A673 (cell line): ENCODE measurements at regions not wholly inside any gene's neighbourhood (a gene's known extent, or its start where the extent isn't known, plus 50 kb on each side); places are given as distances from the start of the nearest gene placed in this dataset.

Experiments
- BruUV-seq: library from RNA; stranded (reverse); fragments of 400-500 nt; replicated peaks from 2 replicates; lab custom pipeline; 2021; lab: Mats Ljungman, UMichigan
- CTCF ChIA-PET: fragments of 300-600 bp; sonication (Branson Sonifier 250); formaldehyde crosslinking; loops from one replicate; lab custom pipeline; 2022; ENCODE audit warnings: antibody characterized with exemption; lab: Charles Lee
- POLR2A ChIA-PET: fragments of 300-600 bp; sonication (Branson Sonifier 250); formaldehyde crosslinking; loops from one replicate; lab custom pipeline; 2022; ENCODE audit warnings: antibody characterized with exemption; ENCODE audit not compliant: low non-redundant PET; lab: Charles Lee
- DNase-seq: peaks from one replicate; pipeline ENCODE4 v3.0.0-alpha.2; 2015; ENCODE audit warnings: low spot score
- H3K27ac ChIP-seq: fragments of 200-600 bp; sonication (generic); 2 replicates; pipeline ENCODE4 v1.5.1; 2016; ENCODE audit warnings: mixed run types, low read depth, mild to moderate bottlenecking, mixed read lengths, antibody characterized with exemption, low read length; ENCODE audit not compliant: poor library complexity, severe bottlenecking
- H3K27me3 ChIP-seq: fragments of 200-600 bp; sonication (generic); replicated peaks from 2 replicates; pipeline ENCODE4 v1.6.1; 2017; ENCODE audit warnings: mixed run types, low read depth, mild to moderate bottlenecking, mixed read lengths, antibody characterized with exemption, low read length; ENCODE audit not compliant: insufficient read depth, poor library complexity
- H3K36me3 ChIP-seq: fragments of 200-600 bp; sonication (generic); 2 replicates; pipeline ENCODE4 v1.6.1; 2016; ENCODE audit warnings: mixed run types, mild to moderate bottlenecking, mixed read lengths, antibody characterized with exemption, low read length; ENCODE audit not compliant: insufficient read depth, poor library complexity, severe bottlenecking
- H3K4me1 ChIP-seq: fragments of 200-600 bp; sonication (generic); 2 replicates; pipeline ENCODE4 v1.6.1; 2017; ENCODE audit warnings: mixed run types, mild to moderate bottlenecking, mixed read lengths, antibody characterized with exemption, low read length; ENCODE audit not compliant: insufficient read depth, poor library complexity, severe bottlenecking
- H3K4me3 ChIP-seq: fragments of 200-600 bp; sonication (generic); 2 replicates; pipeline ENCODE4 v1.5.1; 2016; ENCODE audit warnings: low read depth, mixed run types, mild to moderate bottlenecking, mixed read lengths, low read length; ENCODE audit not compliant: poor library complexity, severe bottlenecking
- H3K9me3 ChIP-seq: fragments of 200-600 bp; sonication (generic); 2 replicates; pipeline ENCODE4 v1.6.1; 2016; ENCODE audit warnings: mixed run types, low read depth, mild to moderate bottlenecking, mixed read lengths, antibody characterized with exemption, low read length; ENCODE audit not compliant: poor library complexity, severe bottlenecking
- CTCF ChIP-seq: fragments of 300-800, 200-600 bp; sonication (generic); conservative IDR thresholded peaks from 2 replicates; pipeline ENCODE4 v1.5.1; 2017; ENCODE audit warnings: low read depth, mild to moderate bottlenecking, antibody characterized with exemption, low read length, moderate library complexity, mixed read lengths
- EZH2 ChIP-seq: fragments of 200-600 bp; sonication (generic); IDR thresholded peaks from 2 replicates; pipeline ENCODE4 v1.6.1; 2017; ENCODE audit warnings: borderline replicate concordance, low read depth, mild to moderate bottlenecking, mixed read lengths, antibody characterized with exemption, low read length; ENCODE audit not compliant: poor library complexity, severe bottlenecking
- intact Hi-C: fragments of 100-400 bp; cut with micrococcal nuclease; formaldehyde crosslinking; loops from one replicate; pipeline ENCODE4 v1.10.0; 2022; ENCODE audit not compliant: unreplicated experiment

DNA sequence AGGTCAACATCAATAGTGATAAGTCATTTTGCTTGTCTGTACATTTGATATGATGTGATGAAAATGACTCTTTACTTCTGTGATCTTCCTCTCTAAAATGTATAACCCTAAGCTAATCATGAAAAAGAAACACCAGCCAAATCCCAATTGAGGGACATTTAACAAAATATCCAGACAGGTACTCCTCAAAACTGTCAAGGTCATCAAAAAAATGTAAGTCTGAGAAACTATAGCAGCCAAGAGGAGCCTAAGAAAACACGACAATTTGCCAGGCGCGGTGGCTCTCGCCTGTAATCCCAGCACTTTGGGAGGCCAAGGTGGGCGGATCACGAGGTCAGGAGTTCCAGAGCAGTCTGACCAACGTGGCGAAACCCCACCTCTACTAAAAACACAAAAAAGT lies 708.5 kb upstream of the ID4 start:
- no TSS peak for BruUV-seq
- TF ChIP-seq CTCF (no peak), EZH2 (no peak)
- intact Hi-C loops, result no loop called here
- no peaks in the 10 kb centered on the region for H3K27me3 ChIP-seq
- no peak overlapping the region for H3K27ac ChIP-seq
- H3K4me1 ChIP-seq, result no peaks in the 10 kb centered on the region
- no peaks in the 10 kb centered on the region for H3K9me3 ChIP-seq
- H3K36me3 ChIP-seq, result no peaks in the 10 kb centered on the region
- DNase-seq, result no peak
- CTCF ChIA-PET, result no interaction called here
- no peak overlapping the region for H3K4me3 ChIP-seq
- POLR2A ChIA-PET, result no interaction called here

DNA sequence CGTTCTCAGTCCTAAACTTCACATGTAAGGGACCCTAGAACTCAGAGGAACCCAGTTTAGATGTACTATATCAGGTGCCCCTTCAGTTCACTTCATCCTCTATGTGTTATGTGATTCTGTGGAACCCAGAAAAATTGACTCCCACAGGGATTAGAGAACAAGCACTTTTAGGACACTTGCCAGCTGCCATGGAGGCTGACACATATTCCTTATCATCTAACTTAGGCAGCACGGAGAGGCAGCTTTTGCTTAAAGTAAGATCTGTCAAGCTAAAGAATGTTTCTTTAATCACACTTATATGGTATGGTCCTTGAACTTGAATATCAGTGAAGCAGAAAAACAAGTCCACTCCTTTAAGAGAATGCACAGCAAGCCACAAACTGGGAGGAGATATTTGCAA lies 701.5 kb upstream of the ID4 start:
- Histone ChIP-seq H3K36me3 (no peaks in the 10 kb centered on the region), H3K4me1 (no peaks in the 10 kb centered on the region), H3K27me3 (no peaks in the 10 kb centered on the region), H3K9me3 (no peaks in the 10 kb centered on the region), H3K4me3 (no peak overlapping the region), H3K27ac (no peak overlapping the region)
- DNase-seq, result no peak
- CTCF ChIA-PET, result no interaction called here
- intact Hi-C loops, result no loop called here
- no peak for TF ChIP-seq EZH2
- TF ChIP-seq CTCF, result no peak
- BruUV-seq, result no TSS peak
- POLR2A ChIA-PET, result no interaction called here

DNA sequence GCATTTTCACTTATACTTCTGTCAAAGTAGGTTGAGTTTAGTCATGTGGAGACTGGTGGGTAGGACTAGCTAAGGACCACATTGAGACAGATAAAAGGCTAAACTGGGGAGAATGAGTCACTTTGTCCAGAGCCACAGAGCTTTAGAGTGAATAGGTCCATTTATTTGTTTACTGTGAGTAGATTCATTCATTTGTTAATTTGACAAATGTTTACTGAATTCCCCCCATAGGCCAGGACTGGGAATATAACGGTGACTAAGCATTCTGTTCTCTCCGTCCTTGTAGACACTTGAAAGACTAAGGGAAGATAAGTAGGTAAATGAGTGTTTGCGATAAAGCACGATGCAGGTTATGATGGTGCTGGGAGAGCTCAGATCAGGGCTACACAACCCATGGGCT lies 699.7 kb upstream of the ID4 start:
- POLR2A ChIA-PET, result no interaction called here
- Histone ChIP-seq H3K4me1 (no peaks in the 10 kb centered on the region), H3K4me3 (no peak overlapping the region), H3K27me3 (no peaks in the 10 kb centered on the region), H3K9me3 (no peaks in the 10 kb centered on the region), H3K36me3 (no peaks in the 10 kb centered on the region), H3K27ac (no peak overlapping the region)
- BruUV-seq, result no TSS peak
- CTCF ChIA-PET, result no interaction called here
- TF ChIP-seq EZH2 (no peak), CTCF (no peak)
- no peak for DNase-seq
- intact Hi-C loops, result no loop called here
